Suprapubic skin (tissue), 4 donors: ENCODE measurements at regions not wholly inside any gene's neighbourhood (a gene's known extent, or its start where the extent isn't known, plus 50 kb on each side); places are given as distances from the start of the nearest gene placed in this dataset.
A peak's percentile ranks its signal among the peaks of the same experiment; 100 is the strongest.

Experiments used
- DNase-seq, 2 donors: peaks; one replicate each; pipeline ENCODE4 v3.0.0-alpha.2; 2019; ENCODE audit warnings: low spot score in 2 of 2
- H3K27ac ChIP-seq: fragments of 200-600 bp; sonication (generic); one replicate; pipeline ENCODE4 v1.5.1; 2019
- H3K27me3 ChIP-seq: fragments of 200-600 bp; sonication (generic); one replicate; pipeline ENCODE4 v1.5.1; 2019
- H3K36me3 ChIP-seq: fragments of 200-600 bp; sonication (generic); one replicate; pipeline ENCODE4 v1.5.1; 2019
- H3K4me1 ChIP-seq: fragments of 200-600 bp; sonication (generic); one replicate; pipeline ENCODE4 v1.5.1; 2019
- H3K4me3 ChIP-seq: fragments of 200-600 bp; sonication (generic); one replicate; pipeline ENCODE4 v1.5.1; 2019; ENCODE audit warnings: mild to moderate bottlenecking
- H3K9me3 ChIP-seq: fragments of 200-600 bp; sonication (generic); one replicate; pipeline ENCODE4 v1.5.1; 2019
- CTCF ChIP-seq, 2 donors: fragments of 200-600 bp in 1 of 2; fragments of 450-650 bp in 1 of 2; sonication (generic) in 1 of 2; IDR thresholded peaks; one replicate each; pipeline ENCODE4 v1.5.1; 2016 to 2019; ENCODE audit warnings: antibody characterized with exemption in 2 of 2, mild to moderate bottlenecking in 1 of 2, moderate library complexity in 1 of 2
- EP300 ChIP-seq: sonication (generic); formaldehyde crosslinking; IDR thresholded peaks from one replicate; pipeline ENCODE4 v1.6.1; 2017; ENCODE audit warnings: antibody characterized with exemption
- POLR2A ChIP-seq, 2 donors: fragments of 450-650 bp; IDR thresholded peaks; one replicate each; pipeline ENCODE4 v1.6.1; 2017; ENCODE audit warnings: antibody characterized with exemption in 2 of 2, mild to moderate bottlenecking in 2 of 2, moderate library complexity in 2 of 2
- POLR2AphosphoS5 ChIP-seq, 3 donors: sonication (generic); formaldehyde crosslinking; IDR thresholded peaks; one replicate each; pipeline ENCODE4 v1.6.1; 2017; ENCODE audit warnings: antibody characterized with exemption in 3 of 3
- WGBS: methylation state at CpG from one replicate; pipeline ENCODE4 v1.1.5; 2018; 5-methylcytosine and 5-hydroxymethylcytosine counted together

- WGBS, result 89% methylated on average over 18 of the region's 20 CpGs
- no peak for TF ChIP-seq POLR2A (IDR thresholded peaks at IDR 0.05)
- no peak for TF ChIP-seq EP300
- no peak for TF ChIP-seq POLR2AphosphoS5 (IDR thresholded peaks at IDR 0.05)
- TF ChIP-seq CTCF (IDR thresholded peaks at IDR 0.05), result no peak
- H3K36me3 ChIP-seq, result no peaks in the 10 kb centered on the region
- H3K9me3 ChIP-seq, result no peaks in the 10 kb centered on the region
- peaks cover 36% of the 10 kb centered on the region for H3K27me3 ChIP-seq
- no peaks in the 10 kb centered on the region for H3K4me1 ChIP-seq
- no peak overlapping the region for H3K27ac ChIP-seq
- peak in 1 of 2 donors; percentile 58 for DNase-seq
- no peak overlapping the region for H3K4me3 ChIP-seq
These were observed 535.0 kb downstream of the TBC1D22A start for GRCh38 chr22:47297261-47298016.

GRCh38 chr22:47296405-47297260 is 534.2 kb downstream of the TBC1D22A start:
- no peak for DNase-seq
- Histone ChIP-seq H3K27ac (no peak overlapping the region), H3K9me3 (no peaks in the 10 kb centered on the region), H3K4me3 (no peak overlapping the region), H3K4me1 (no peaks in the 10 kb centered on the region), H3K27me3 (peaks cover 36% of the 10 kb centered on the region), H3K36me3 (no peaks in the 10 kb centered on the region)
- no peak for TF ChIP-seq CTCF (IDR thresholded peaks at IDR 0.05)
- no peak for TF ChIP-seq EP300
- no peak for TF ChIP-seq POLR2A (IDR thresholded peaks at IDR 0.05)
- no peak for TF ChIP-seq POLR2AphosphoS5 (IDR thresholded peaks at IDR 0.05)
- 54% methylated on average over 22 of the region's 25 CpGs for WGBS

GRCh38 chr22:47295982-47296381 is 533.5 kb downstream of the TBC1D22A start:
- Histone ChIP-seq H3K27ac (no peak overlapping the region), H3K27me3 (peaks cover 36% of the 10 kb centered on the region), H3K9me3 (no peaks in the 10 kb centered on the region), H3K4me3 (no peak overlapping the region), H3K36me3 (no peaks in the 10 kb centered on the region), H3K4me1 (no peaks in the 10 kb centered on the region)
- no peak for TF ChIP-seq EP300
- no peak for TF ChIP-seq POLR2AphosphoS5 (IDR thresholded peaks at IDR 0.05)
- TF ChIP-seq POLR2A (IDR thresholded peaks at IDR 0.05), result no peak
- no peak for TF ChIP-seq CTCF (IDR thresholded peaks at IDR 0.05)
- WGBS, result 77% methylated on average over 10 of the region's 10 CpGs
- DNase-seq, result peak in 1 of 2 donors; percentile 58

GRCh38 chr22:47295226-47295901 is 532.9 kb downstream of the TBC1D22A start:
- no peak overlapping the region for H3K4me3 ChIP-seq
- peaks cover 36% of the 10 kb centered on the region for H3K27me3 ChIP-seq
- no peaks in the 10 kb centered on the region for H3K9me3 ChIP-seq
- H3K4me1 ChIP-seq, result no peaks in the 10 kb centered on the region
- no peak overlapping the region for H3K27ac ChIP-seq
- peak in 1 of 2 donors; percentile 58 for DNase-seq
- 72% methylated on average over 14 of the region's 21 CpGs for WGBS
- H3K36me3 ChIP-seq, result no peaks in the 10 kb centered on the region
- TF ChIP-seq POLR2A (IDR thresholded peaks at IDR 0.05), result no peak
- no peak for TF ChIP-seq POLR2AphosphoS5 (IDR thresholded peaks at IDR 0.05)
- TF ChIP-seq CTCF (IDR thresholded peaks at IDR 0.05), result no peak
- no peak for TF ChIP-seq EP300
